NCI-H526 (cell line): ENCODE measurements at regions not wholly inside any gene's neighbourhood (a gene's known extent, or its start where the extent isn't known, plus 50 kb on each side); places are given as distances from the start of the nearest gene placed in this dataset.
A peak's percentile ranks its signal among the peaks of the same experiment; 100 is the strongest.

Source experiments
- DNase-seq, 2 experiments: peaks; one replicate each; lab custom pipeline; 2025; lab: John Stamatoyannopoulos, UW

GRCh38 chr19:16022681-16023080 is 53.6 kb upstream of the TPM4 start:
- no peak for DNase-seq

- no peak for DNase-seq
These were observed 53.0 kb upstream of the TPM4 start for GRCh38 chr19:16023146-16023915.

- no peak for DNase-seq
These were observed 51.8 kb upstream of the TPM4 start for GRCh38 chr19:16024266-16025107.

GRCh38 chr19:16025108-16026101 is 50.9 kb upstream of the TPM4 start:
- peak in 1 of 2 experiments; percentile 13 for DNase-seq

- DNase-seq = no peak
These were observed 50.2 kb upstream of the TPM4 start for GRCh38 chr19:16026131-16026530.
